G401 (cell line): ENCODE measurements at regions not wholly inside any gene's neighbourhood (a gene's known extent, or its start where the extent isn't known, plus 50 kb on each side); places are given as distances from the start of the nearest gene placed in this dataset.

Source experiments
- DNase-seq: peaks from one replicate; pipeline ENCODE4 v3.0.0-alpha.2; 2015; ENCODE audit warnings: low spot score
- in situ Hi-C: cut with HindIII; loops from 2 replicates; pipeline ENCODE4 v1.10.0; 2016; ENCODE audit warnings: low sequenced_read_pairs, mixed read lengths

GRCh38 chr13:47004540-47004939, 107.7 kb upstream of the HTR2A start:
- in situ Hi-C loops = no loop called here

GRCh38 chr13:47004027-47004426, 107.2 kb upstream of the HTR2A start:
- DNase-seq = no peak
- in situ Hi-C loops = no loop called here

More at GRCh38 chr13:47004540-47004939, 107.7 kb upstream of the HTR2A start:
- no peak for DNase-seq

- DNase-seq = no peak
- in situ Hi-C loops = no loop called here
Measured at GRCh38 chr13:47000165-47000564, 103.3 kb upstream of the HTR2A start.

GRCh38 chr13:46996316-46997030, 99.6 kb upstream of the HTR2A start:
- DNase-seq = no peak
- in situ Hi-C loops = no loop called here

- DNase-seq = no peak
- in situ Hi-C loops = no loop called here
Measured at GRCh38 chr13:46995874-46996273, 99.0 kb upstream of the HTR2A start.

- DNase-seq = no peak
Measured at GRCh38 chr13:46994492-46994891, 97.6 kb upstream of the HTR2A start.

GRCh38 chr13:46992383-46992952, 95.6 kb upstream of the HTR2A start:
- in situ Hi-C loops = no loop called here
- no peak for DNase-seq

More at GRCh38 chr13:46994492-46994891, 97.6 kb upstream of the HTR2A start:
- in situ Hi-C loops = no loop called here

GRCh38 chr13:46983881-46984280, 87.0 kb upstream of the HTR2A start:
- DNase-seq = no peak
- in situ Hi-C loops = no loop called here

- in situ Hi-C loops = no loop called here
- no peak for DNase-seq
Measured at GRCh38 chr13:46982856-46983582, 86.2 kb upstream of the HTR2A start.

GRCh38 chr13:46975173-46975572, 78.3 kb upstream of the HTR2A start:
- DNase-seq = no peak
- in situ Hi-C loops = no loop called here

- in situ Hi-C loops = no loop called here
Measured at GRCh38 chr13:46968450-46968849, 71.6 kb upstream of the HTR2A start.

GRCh38 chr13:46964789-46965527, 68.1 kb upstream of the HTR2A start:
- DNase-seq = no peak
- in situ Hi-C loops = no loop called here

More at GRCh38 chr13:46968450-46968849, 71.6 kb upstream of the HTR2A start:
- DNase-seq = no peak

GRCh38 chr13:46963904-46964303, 67.1 kb upstream of the HTR2A start:
- in situ Hi-C loops = no loop called here
- no peak for DNase-seq

GRCh38 chr13:46962281-46962941, 65.6 kb upstream of the HTR2A start:
- in situ Hi-C loops = no loop called here
- DNase-seq = no peak

GRCh38 chr13:46961719-46962118, 64.9 kb upstream of the HTR2A start:
- DNase-seq = no peak
- in situ Hi-C loops = no loop called here

GRCh38 chr13:46953941-46954340, 57.1 kb upstream of the HTR2A start:
- DNase-seq = no peak
- in situ Hi-C loops = no loop called here

- no peak for DNase-seq
- in situ Hi-C loops = no loop called here
Measured at GRCh38 chr13:46953331-46953730, 56.5 kb upstream of the HTR2A start.

GRCh38 chr13:46951516-46951915, 54.7 kb upstream of the HTR2A start:
- no peak for DNase-seq
- in situ Hi-C loops = no loop called here

- no peak for DNase-seq
- in situ Hi-C loops = no loop called here
Measured at GRCh38 chr13:46949211-46949610, 52.4 kb upstream of the HTR2A start.
